ENCODE measurements at regions not wholly inside any gene's neighbourhood (a gene's known extent, or its start where the extent isn't known, plus 50 kb on each side); places are given as distances from the start of the nearest gene placed in this dataset.

- WGBS, 2 experiments (ENCODE audit: extremely low coverage in 2 of 2, insufficient read length in 1 of 2): 70% methylated on average over 2 of the region's 5 CpGs; no CpG with 5 or more reads in 1 of the 2 experiments
- Histone ChIP-seq H3K27me3 (ENCODE audit: control insufficient read depth, insufficient read depth, low read length) (peaks cover 11% of the 10 kb centered on the region), H2BK15ac (ENCODE audit: low read depth, low read length) (no peak overlapping the region), H3K18ac (ENCODE audit: low read depth, low read length) (no peak overlapping the region), H3K9me1 (ENCODE audit: insufficient read depth, low read length) (no peaks in the 10 kb centered on the region), H4K91ac (ENCODE audit: insufficient read depth, low read depth, low read length) (no peak overlapping the region), H3K23ac (ENCODE audit: low read depth, low read length) (no peak overlapping the region), H2AFZ (replicated peaks; ENCODE audit: low read length, poor library complexity) (no peak overlapping the region), H3K4ac (ENCODE audit: low read depth, low read length) (no peak overlapping the region), H3K56ac (ENCODE audit: extremely low read depth, insufficient read depth, low read length) (no peak overlapping the region), H4K8ac (ENCODE audit: low read depth in 2 of 2, low read length in 2 of 2) (no peak overlapping the region), H4K20me1 (ENCODE audit: insufficient read depth, low read length) (no peaks in the 10 kb centered on the region), H2AK9ac (replicated peaks; ENCODE audit: low read depth, low read length, poor library complexity) (no peak overlapping the region), H3K4me3 (ENCODE audit: insufficient read depth, low read depth, low read length) (no peak overlapping the region), H3K14ac (replicated peaks; ENCODE audit: low read depth, low read length) (no peak overlapping the region), H2BK20ac (ENCODE audit: low read depth, low read length) (no peak overlapping the region), H3K9me3 (ENCODE audit: control insufficient read depth, insufficient read depth, low read length) (no peaks in the 10 kb centered on the region), H3K9ac (ENCODE audit: low read depth, low read length) (no peak overlapping the region), H3K4me1 (ENCODE audit: control insufficient read depth, insufficient read depth, low read length) (no peaks in the 10 kb centered on the region), H2BK5ac (ENCODE audit: low read depth, low read length, poor library complexity, severe bottlenecking) (no peak overlapping the region), H3K36me3 (ENCODE audit: control insufficient read depth, insufficient read depth, low read length) (no peaks in the 10 kb centered on the region), H2AK5ac (ENCODE audit: low read depth, low read length) (no peak overlapping the region), H3K27ac (ENCODE audit: insufficient read depth, low read length) (no peak overlapping the region), H3K79me1 (ENCODE audit: low read depth in 1 of 2, low read length in 2 of 2) (no peaks in the 10 kb centered on the region), H3K4me2 (ENCODE audit: low read depth, low read length) (no peak overlapping the region), H2BK120ac (ENCODE audit: low read depth, low read length) (no peak overlapping the region), H4K5ac (ENCODE audit: low read depth, low read length) (no peak overlapping the region)
- dilution Hi-C loops (cut with HindIII; ENCODE audit: low sequenced_read_pairs, unreplicated experiment): no loop called here
- CTCF ChIA-PET: no interaction called here
- DNase-seq (no peak), ATAC-seq (ENCODE audit: low read depth) (no peak)
- in situ Hi-C loops (cut with MboI; ENCODE audit: low sequenced_read_pairs): no loop called here
- no TSS peak for BruUV-seq (replicated peaks)
- POLR2A ChIA-PET (ENCODE audit: unreplicated experiment): no interaction called here
- intact Hi-C loops (cut with micrococcal nuclease): no loop called here
- TF ChIP-seq FOS (IDR thresholded peaks at IDR 0.05; ENCODE audit: low read depth, low read length) (no peak), CHD1 (IDR thresholded peaks at IDR 0.05; ENCODE audit: low read depth, low read length) (no peak), RAD21 (IDR thresholded peaks at IDR 0.05; ENCODE audit: low read length) (no peak), SMC3 (IDR thresholded peaks at IDR 0.05; ENCODE audit: low read depth, low read length) (no peak), MAZ (IDR thresholded peaks at IDR 0.05; ENCODE audit: borderline replicate concordance, low read depth, low read length) (no peak), ELK1 (IDR thresholded peaks at IDR 0.05; ENCODE audit: borderline replicate concordance, low read depth, low read length) (no peak), CTCF (conservative IDR thresholded peaks at IDR 0.05; ENCODE audit: low read depth, low read length) (no peak), RFX5 (IDR thresholded peaks at IDR 0.05; ENCODE audit: low read depth, low read length) (no peak), BHLHE40 (IDR thresholded peaks at IDR 0.05; ENCODE audit: low read depth, low read length) (no peak), POLR2A (IDR thresholded peaks at IDR 0.05; ENCODE audit: low read depth, low read length) (no peak), RCOR1 (IDR thresholded peaks at IDR 0.05; ENCODE audit: insufficient replicate concordance, low read length) (no peak), CEBPB (IDR thresholded peaks at IDR 0.05; ENCODE audit: low read depth, low read length) (no peak), MXI1 (IDR thresholded peaks at IDR 0.05; ENCODE audit: borderline replicate concordance, low read depth, low read length) (no peak)
These were observed 119.8 kb upstream of the EGFLAM start for GRCh38 chr5:38138574-38138973.
